CD4-positive, alpha-beta T cell (primary cell): ENCODE measurements at regions not wholly inside any gene's neighbourhood (a gene's known extent, or its start where the extent isn't known, plus 50 kb on each side); places are given as distances from the start of the nearest gene placed in this dataset.

Experiments used
- ATAC-seq: fragments of 200-7000 bp; cut with Tn5 transposase; one replicate; pipeline ENCODE4 v1.10.0; 2022; ENCODE audit warnings: mild to moderate bottlenecking; ENCODE audit not compliant: poor library complexity
- CTCF ChIA-PET: fragments of 350-600 bp; sonication (Branson Sonifier 250); formaldehyde crosslinking; loops from one replicate; lab custom pipeline; 2021; ENCODE audit warnings: antibody characterized with exemption, inconsistent platforms; lab: Charles Lee
- POLR2A ChIA-PET: fragments of 350-600 bp; sonication (Branson Sonifier 250); formaldehyde crosslinking; loops from one replicate; lab custom pipeline; 2021; ENCODE audit warnings: antibody characterized with exemption, inconsistent platforms; lab: Charles Lee
- DNase-seq, 14 experiments: peaks; one replicate each; pipeline ENCODE4 v3.0.0-alpha.2; 2013 to 2020; ENCODE audit warnings: mixed read lengths in 2 of 14
- H3K27ac ChIP-seq, 2 donors: one replicate each; pipeline versions ENCODE4 v1.5.1 to v1.7.0; 2013; ENCODE audit warnings: low read length in 2 of 2, low read depth in 1 of 2, mild to moderate bottlenecking in 1 of 2
- H3K27me3 ChIP-seq, 2 experiments: 1 replicate in 1 of 2; 2 replicates in 1 of 2; pipeline versions ENCODE4 v1.6.1 to v1.7.0; 2013; ENCODE audit warnings: low read length in 2 of 2, control low read depth in 1 of 2, mild to moderate bottlenecking in 1 of 2, moderate library complexity in 1 of 2; ENCODE audit not compliant: insufficient read depth in 2 of 2, control insufficient read depth in 1 of 2
- H3K36me3 ChIP-seq: one replicate; pipeline ENCODE4 v1.6.1; 2013; ENCODE audit warnings: low read length, control low read depth; ENCODE audit not compliant: insufficient read depth
- H3K4me1 ChIP-seq: one replicate; pipeline ENCODE4 v1.6.1; 2013; ENCODE audit warnings: low read length, control low read depth; ENCODE audit not compliant: insufficient read depth
- H3K4me3 ChIP-seq: one replicate; pipeline ENCODE4 v1.5.1; 2013; ENCODE audit warnings: mild to moderate bottlenecking, low read length, moderate library complexity
- H3K9me3 ChIP-seq, 2 experiments: 1 replicate in 1 of 2; 2 replicates in 1 of 2; pipeline versions ENCODE4 v1.6.1 to v1.7.0; 2013; ENCODE audit warnings: low read length in 2 of 2, mild to moderate bottlenecking in 2 of 2, control low read depth in 1 of 2, moderate library complexity in 1 of 2; ENCODE audit not compliant: control insufficient read depth in 1 of 2, insufficient read depth in 1 of 2
- H3K27ac Mint-ChIP-seq: one replicate; pipeline ENCODE4 v1.8.0; 2020; ENCODE audit warnings: mixed read lengths
- H3K27me3 Mint-ChIP-seq: one replicate; pipeline ENCODE4 v1.8.0; 2021; ENCODE audit warnings: mixed read lengths
- H3K36me3 Mint-ChIP-seq: one replicate; pipeline ENCODE4 v1.8.0; 2021; ENCODE audit warnings: low read depth, mixed read lengths
- H3K4me1 Mint-ChIP-seq: one replicate; pipeline ENCODE4 v1.8.0; 2021; ENCODE audit warnings: low read depth, mixed read lengths
- H3K4me3 Mint-ChIP-seq: one replicate; pipeline ENCODE4 v1.8.0; 2020; ENCODE audit warnings: mild to moderate bottlenecking, mixed read lengths
- H3K9me3 Mint-ChIP-seq: one replicate; pipeline ENCODE4 v1.8.0; 2020; ENCODE audit warnings: mixed read lengths
- CTCF ChIP-seq: fragments of 200-600 bp; IDR thresholded peaks from one replicate; pipeline ENCODE4 v1.8.0; 2022; ENCODE audit warnings: antibody characterized with exemption, mild to moderate bottlenecking
- intact Hi-C, 2 experiments: fragments of 100-400 bp; cut with DNase I in 1 of 2; cut with micrococcal nuclease in 1 of 2; formaldehyde crosslinking; loops; one replicate each; pipeline versions ENCODE4 v1.15.1 to v1.9.0; 2023 to 2025; cut with DNase I, micrococcal nuclease

DNA sequence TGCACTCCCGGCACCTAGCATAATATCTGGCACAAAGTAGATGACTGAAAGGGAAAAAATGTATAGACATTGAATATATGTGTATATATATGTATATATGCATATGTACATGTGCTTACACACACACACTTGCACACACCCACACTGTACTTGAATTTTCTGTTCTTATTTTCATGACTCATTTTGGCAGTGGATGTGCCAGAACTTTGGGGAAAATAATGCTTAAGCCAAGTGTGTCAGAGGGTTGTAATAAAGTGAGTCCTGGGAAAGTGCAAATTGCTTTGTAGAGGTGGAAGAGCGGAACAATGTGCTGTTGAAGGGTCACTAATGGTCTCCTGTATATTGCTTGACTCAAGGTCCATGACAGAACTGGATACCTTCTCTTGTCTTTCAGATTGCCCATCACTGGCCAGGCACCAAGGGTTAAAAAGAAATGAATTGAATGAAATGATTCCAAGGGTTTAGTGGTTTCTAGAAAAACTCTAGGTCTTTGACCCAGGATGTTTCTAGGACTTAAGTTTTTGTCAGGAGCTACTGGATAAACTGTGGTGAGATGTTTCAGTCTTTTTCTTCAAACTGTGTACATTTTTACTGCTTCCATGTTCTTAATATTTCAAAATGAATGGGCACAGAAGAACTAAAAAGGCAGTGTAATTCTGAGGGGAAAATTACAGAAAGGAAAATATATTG lies 129.9 kb upstream of the MOCS2 start:
- H3K36me3 Mint-ChIP-seq: no peaks in the 10 kb centered on the region
- Histone ChIP-seq H3K9me3 (no peaks in the 10 kb centered on the region), H3K4me1 (no peaks in the 10 kb centered on the region), H3K36me3 (no peaks in the 10 kb centered on the region), H3K27me3 (peaks cover 0 to 3% of the 10 kb centered on the region in 2 experiments), H3K4me3 (no peak overlapping the region), H3K27ac (no peak overlapping the region)
- no peak for ATAC-seq
- no peak overlapping the region for H3K27ac Mint-ChIP-seq
- TF ChIP-seq CTCF: no peak
- intact Hi-C loops: no loop called here
- H3K4me1 Mint-ChIP-seq: no peaks in the 10 kb centered on the region
- H3K9me3 Mint-ChIP-seq: no peaks in the 10 kb centered on the region
- peaks cover 8% of the 10 kb centered on the region for H3K27me3 Mint-ChIP-seq
- ChIA-PET POLR2A (no interaction called here), CTCF (no interaction called here)
- no peak for DNase-seq
- H3K4me3 Mint-ChIP-seq: no peak overlapping the region

GRCh38 chr5:53240661-53241060 lies 131.1 kb upstream of the MOCS2 start:
- DNase-seq (no peak), ATAC-seq (no peak)
- no peaks in the 10 kb centered on the region for H3K4me1 Mint-ChIP-seq
- ChIA-PET POLR2A (no interaction called here), CTCF (no interaction called here)
- no peak overlapping the region for H3K4me3 Mint-ChIP-seq
- Histone ChIP-seq H3K4me3 (no peak overlapping the region), H3K9me3 (no peaks in the 10 kb centered on the region), H3K4me1 (no peaks in the 10 kb centered on the region), H3K36me3 (no peaks in the 10 kb centered on the region), H3K27ac (no peak overlapping the region), H3K27me3 (peaks cover 0 to 3% of the 10 kb centered on the region in 2 experiments)
- no peak overlapping the region for H3K27ac Mint-ChIP-seq
- no peak for TF ChIP-seq CTCF
- peaks cover 8% of the 10 kb centered on the region for H3K27me3 Mint-ChIP-seq
- no peaks in the 10 kb centered on the region for H3K9me3 Mint-ChIP-seq
- H3K36me3 Mint-ChIP-seq: no peaks in the 10 kb centered on the region
- intact Hi-C loops: no loop called here

GRCh38 chr5:53241572-53241971 lies 132.0 kb upstream of the MOCS2 start:
- H3K9me3 ChIP-seq: no peaks in the 10 kb centered on the region
- H3K4me1 ChIP-seq: no peaks in the 10 kb centered on the region
- Mint-ChIP-seq H3K4me1 (no peaks in the 10 kb centered on the region), H3K9me3 (no peaks in the 10 kb centered on the region), H3K27me3 (peaks cover 8% of the 10 kb centered on the region), H3K4me3 (no peak overlapping the region), H3K27ac (no peak overlapping the region), H3K36me3 (no peaks in the 10 kb centered on the region)
- no peak for TF ChIP-seq CTCF
- no peak overlapping the region for H3K4me3 ChIP-seq
- intact Hi-C loops: no loop called here
- ATAC-seq (no peak), DNase-seq (no peak)
- POLR2A ChIA-PET: no interaction called here
- no peak overlapping the region for H3K27ac ChIP-seq
- H3K27me3 ChIP-seq: peaks cover 0 to 3% of the 10 kb centered on the region in 2 experiments
- no peaks in the 10 kb centered on the region for H3K36me3 ChIP-seq
- CTCF ChIA-PET: no interaction called here
